ENCODE measurements at regions not wholly inside any gene's neighbourhood (a gene's known extent, or its start where the extent isn't known, plus 50 kb on each side); places are given as distances from the start of the nearest gene placed in this dataset.
"Not testable (repeated sequence)": the region's sequence is repeated elsewhere in the genome, so short reads cannot be mapped to it uniquely, and the experiment has no call there.

- intact Hi-C loops (cut with DNase I), result no loop called here
- 62% methylated on average over 2 of the region's 2 CpGs for WGBS
- no peak overlapping the region for H3K4me3 ChIP-seq (ENCODE audit: low read length)
- H3K4me1 ChIP-seq (ENCODE audit: control insufficient read depth, insufficient read depth, low read length), result no peaks in the 10 kb centered on the region
- ATAC-seq (no peak), DNase-seq (no peak)
- no peak overlapping the region for H3K27ac ChIP-seq (ENCODE audit: low read length)
- no peaks in the 10 kb centered on the region for H3K27me3 ChIP-seq (ENCODE audit: control insufficient read depth, insufficient read depth)
- H3K9me3 ChIP-seq (ENCODE audit: control insufficient read depth, low read length), result no peaks in the 10 kb centered on the region
Measured at GRCh38 chr4:167842487-167842886, 249.8 kb upstream of the ANXA10 start.

DNA sequence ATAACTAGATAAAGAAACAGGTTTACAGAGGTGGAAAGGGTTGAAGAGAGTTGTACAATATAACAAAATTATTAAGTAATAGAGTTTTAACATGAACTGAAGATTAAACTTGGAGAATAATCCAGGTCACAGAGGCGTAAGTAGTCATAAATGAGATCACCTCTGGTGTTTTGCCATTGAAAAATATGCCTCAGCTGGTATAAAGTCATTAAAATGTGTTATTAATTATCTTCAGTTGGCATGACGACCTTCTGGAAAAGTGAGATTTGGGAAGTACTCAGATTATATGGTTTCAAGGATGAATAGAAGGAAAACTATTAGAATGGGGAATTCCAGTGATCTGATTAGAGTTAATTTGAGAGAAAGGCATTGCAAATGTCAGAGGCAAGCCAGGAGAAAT, 237.5 kb upstream of the ANXA10 start:
- 52% methylated on average over 2 of the region's 2 CpGs for WGBS
- DNase-seq (no peak), ATAC-seq (no peak)
- H3K4me1 ChIP-seq (ENCODE audit: control insufficient read depth, insufficient read depth, low read length), result no peaks in the 10 kb centered on the region
- no peak overlapping the region for H3K27ac ChIP-seq (ENCODE audit: low read length)
- H3K4me3 ChIP-seq (ENCODE audit: low read length), result no peak overlapping the region
- H3K27me3 ChIP-seq (ENCODE audit: control insufficient read depth, insufficient read depth), result no peaks in the 10 kb centered on the region
- intact Hi-C loops (cut with DNase I), result no loop called here
- no peaks in the 10 kb centered on the region for H3K9me3 ChIP-seq (ENCODE audit: control insufficient read depth, low read length)

DNA sequence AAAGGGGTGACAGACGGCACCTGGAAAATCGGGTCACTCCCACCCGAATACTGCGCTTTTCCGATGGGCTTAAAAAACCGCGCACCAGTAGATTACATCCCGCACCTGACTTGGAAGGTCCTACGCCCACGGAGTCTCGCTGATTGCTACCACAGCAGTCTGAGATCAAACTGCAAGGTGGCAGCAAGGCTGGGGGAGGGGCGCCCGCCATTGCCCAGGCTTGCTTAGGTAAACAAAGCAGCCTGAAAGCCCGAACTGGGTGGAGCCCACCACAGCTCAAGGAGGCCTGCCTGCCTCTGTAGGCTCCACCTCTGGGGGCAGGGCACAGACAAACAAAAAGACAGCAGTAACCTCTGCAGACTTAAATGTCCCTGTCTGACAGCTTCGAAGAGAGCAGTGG, 234.2 kb upstream of the ANXA10 start:
- H3K9me3 ChIP-seq (ENCODE audit: control insufficient read depth, low read length); intact Hi-C loops (cut with DNase I); ATAC-seq; H3K4me3 ChIP-seq (ENCODE audit: low read length); DNase-seq; H3K27me3 ChIP-seq (ENCODE audit: control insufficient read depth, insufficient read depth); H3K4me1 ChIP-seq (ENCODE audit: control insufficient read depth, insufficient read depth, low read length); H3K27ac ChIP-seq (ENCODE audit: low read length): not testable (repeated sequence)
- 85% methylated on average over 15 of the region's 15 CpGs for WGBS

DNA sequence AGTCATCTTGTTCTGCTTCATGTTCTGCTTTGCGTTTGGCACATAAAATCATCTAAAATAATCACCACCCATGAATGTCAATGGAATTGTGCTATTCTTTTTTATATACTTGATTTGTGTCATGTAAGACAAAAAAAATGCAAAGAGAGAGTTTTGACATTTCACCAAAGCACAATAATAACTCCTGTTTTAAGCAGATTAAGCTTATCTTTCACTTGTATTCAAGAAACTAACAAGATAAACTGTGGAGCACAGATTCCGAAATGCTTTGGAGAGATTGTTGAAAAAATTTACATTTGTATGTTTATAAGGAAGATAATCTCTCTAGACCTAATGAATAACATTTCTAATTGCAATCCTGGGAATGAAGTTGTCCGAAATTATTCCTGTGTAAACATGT, 225.1 kb upstream of the ANXA10 start:
- no peak for ATAC-seq
- Histone ChIP-seq H3K27me3 (ENCODE audit: control insufficient read depth, insufficient read depth) (no peaks in the 10 kb centered on the region), H3K4me3 (ENCODE audit: low read length) (no peak overlapping the region), H3K27ac (ENCODE audit: low read length) (no peak overlapping the region), H3K9me3 (ENCODE audit: control insufficient read depth, low read length) (no peaks in the 10 kb centered on the region), H3K4me1 (ENCODE audit: control insufficient read depth, insufficient read depth, low read length) (no peaks in the 10 kb centered on the region)
- 34% methylated on average over 3 of the region's 3 CpGs for WGBS
- no peak for DNase-seq
- intact Hi-C loops (cut with DNase I), result no loop called here

DNA sequence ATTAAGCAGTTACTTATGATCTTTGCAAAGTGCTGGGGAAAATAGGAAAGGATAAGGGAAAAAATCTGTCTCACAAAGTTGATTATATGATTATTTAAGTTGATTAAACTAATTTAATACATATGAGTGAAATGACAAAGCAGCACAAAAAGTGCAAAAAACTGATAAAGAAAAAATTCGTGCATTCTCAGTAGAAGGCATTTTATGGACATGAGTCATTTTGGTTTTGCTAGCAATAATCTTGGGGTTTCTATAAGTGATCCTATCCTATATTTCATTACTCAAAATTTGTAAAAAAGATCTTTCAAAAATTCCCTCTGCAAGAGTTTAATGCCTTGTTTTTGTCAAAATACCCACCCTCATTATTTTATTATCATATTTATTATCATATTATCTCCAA, 224.2 kb upstream of the ANXA10 start:
- no peak overlapping the region for H3K4me3 ChIP-seq (ENCODE audit: low read length)
- ATAC-seq (no peak), DNase-seq (no peak)
- no peaks in the 10 kb centered on the region for H3K9me3 ChIP-seq (ENCODE audit: control insufficient read depth, low read length)
- intact Hi-C loops (cut with DNase I), result no loop called here
- no peaks in the 10 kb centered on the region for H3K27me3 ChIP-seq (ENCODE audit: control insufficient read depth, insufficient read depth)
- H3K4me1 ChIP-seq (ENCODE audit: control insufficient read depth, insufficient read depth, low read length), result no peaks in the 10 kb centered on the region
- WGBS, result 32% methylated on average over 1 of the region's 1 CpG
- no peak overlapping the region for H3K27ac ChIP-seq (ENCODE audit: low read length)

GRCh38 chr4:167873496-167873895, 218.8 kb upstream of the ANXA10 start:
- no peak for DNase-seq
- H3K9me3 ChIP-seq (ENCODE audit: control insufficient read depth, low read length), result no peaks in the 10 kb centered on the region
- no peak overlapping the region for H3K27ac ChIP-seq (ENCODE audit: low read length)
- ATAC-seq, result no peak
- no peaks in the 10 kb centered on the region for H3K4me1 ChIP-seq (ENCODE audit: control insufficient read depth, insufficient read depth, low read length)
- intact Hi-C loops (cut with DNase I), result no loop called here
- H3K4me3 ChIP-seq (ENCODE audit: low read length), result no peak overlapping the region
- no peaks in the 10 kb centered on the region for H3K27me3 ChIP-seq (ENCODE audit: control insufficient read depth, insufficient read depth)

GRCh38 chr4:167876091-167876490, 216.2 kb upstream of the ANXA10 start:
- H3K4me3 ChIP-seq (ENCODE audit: low read length); H3K27ac ChIP-seq (ENCODE audit: low read length); DNase-seq; H3K27me3 ChIP-seq (ENCODE audit: control insufficient read depth, insufficient read depth); H3K9me3 ChIP-seq (ENCODE audit: control insufficient read depth, low read length); ATAC-seq; H3K4me1 ChIP-seq (ENCODE audit: control insufficient read depth, insufficient read depth, low read length); intact Hi-C loops (cut with DNase I): not testable (repeated sequence)
- 85% methylated on average over 3 of the region's 3 CpGs for WGBS

DNA sequence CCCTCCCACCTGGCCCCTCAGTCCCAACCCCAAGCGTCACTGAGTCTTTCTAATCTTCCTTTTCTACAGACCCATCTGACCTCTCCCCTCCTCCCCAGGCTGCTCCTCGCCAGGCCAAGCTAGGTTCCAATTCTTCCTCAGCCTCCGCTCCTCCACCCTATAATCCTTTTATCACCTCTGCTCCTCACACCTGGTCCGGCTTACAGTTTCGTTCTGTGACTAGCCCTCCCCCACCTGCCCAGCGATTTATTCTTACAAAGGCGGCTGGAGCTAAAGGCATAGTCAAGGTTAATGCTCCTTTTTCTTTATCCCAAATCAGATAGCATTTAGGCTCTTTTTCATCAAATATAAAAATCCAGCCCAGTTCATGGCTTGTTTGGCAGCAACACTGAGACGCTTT, 214.5 kb upstream of the ANXA10 start:
- ATAC-seq; H3K4me3 ChIP-seq (ENCODE audit: low read length); H3K9me3 ChIP-seq (ENCODE audit: control insufficient read depth, low read length); H3K27ac ChIP-seq (ENCODE audit: low read length); H3K27me3 ChIP-seq (ENCODE audit: control insufficient read depth, insufficient read depth); H3K4me1 ChIP-seq (ENCODE audit: control insufficient read depth, insufficient read depth, low read length); DNase-seq; intact Hi-C loops (cut with DNase I): not testable (repeated sequence)
- WGBS, result 74% methylated on average over 8 of the region's 8 CpGs

DNA sequence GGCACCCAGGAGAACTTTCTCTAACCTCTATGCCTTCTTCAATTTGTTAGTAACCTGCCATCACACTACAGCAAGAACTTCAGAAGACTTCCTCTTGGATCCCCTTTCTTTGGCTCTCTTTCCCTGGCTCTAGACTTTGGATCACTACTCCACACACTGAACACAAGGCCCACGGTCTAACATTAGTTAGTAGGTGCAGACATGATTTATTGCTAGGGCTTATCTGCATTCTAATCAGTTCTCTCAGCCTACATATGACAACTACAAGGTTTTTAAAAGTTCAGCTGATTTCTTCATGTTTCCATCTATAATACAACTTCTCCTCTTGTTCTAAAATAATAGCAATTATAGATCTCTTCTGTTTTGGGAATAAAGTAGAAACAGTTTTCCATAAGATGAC, 209.1 kb upstream of the ANXA10 start:
- 24% methylated on average over 1 of the region's 1 CpG for WGBS
- ATAC-seq (no peak), DNase-seq (no peak)
- Histone ChIP-seq H3K27ac (ENCODE audit: low read length) (no peak overlapping the region), H3K27me3 (ENCODE audit: control insufficient read depth, insufficient read depth) (no peaks in the 10 kb centered on the region), H3K9me3 (ENCODE audit: control insufficient read depth, low read length) (no peaks in the 10 kb centered on the region), H3K4me3 (ENCODE audit: low read length) (no peak overlapping the region), H3K4me1 (ENCODE audit: control insufficient read depth, insufficient read depth, low read length) (no peaks in the 10 kb centered on the region)
- intact Hi-C loops (cut with DNase I), result no loop called here

GRCh38 chr4:167885071-167885470, 207.3 kb upstream of the ANXA10 start:
- H3K27me3 ChIP-seq (ENCODE audit: control insufficient read depth, insufficient read depth), result no peaks in the 10 kb centered on the region
- no peak overlapping the region for H3K27ac ChIP-seq (ENCODE audit: low read length)
- no peaks in the 10 kb centered on the region for H3K4me1 ChIP-seq (ENCODE audit: control insufficient read depth, insufficient read depth, low read length)
- no peak for ATAC-seq
- no peak overlapping the region for H3K4me3 ChIP-seq (ENCODE audit: low read length)
- 87% methylated on average over 1 of the region's 1 CpG for WGBS
- intact Hi-C loops (cut with DNase I), result no loop called here
- no peaks in the 10 kb centered on the region for H3K9me3 ChIP-seq (ENCODE audit: control insufficient read depth, low read length)
- no peak for DNase-seq

DNA sequence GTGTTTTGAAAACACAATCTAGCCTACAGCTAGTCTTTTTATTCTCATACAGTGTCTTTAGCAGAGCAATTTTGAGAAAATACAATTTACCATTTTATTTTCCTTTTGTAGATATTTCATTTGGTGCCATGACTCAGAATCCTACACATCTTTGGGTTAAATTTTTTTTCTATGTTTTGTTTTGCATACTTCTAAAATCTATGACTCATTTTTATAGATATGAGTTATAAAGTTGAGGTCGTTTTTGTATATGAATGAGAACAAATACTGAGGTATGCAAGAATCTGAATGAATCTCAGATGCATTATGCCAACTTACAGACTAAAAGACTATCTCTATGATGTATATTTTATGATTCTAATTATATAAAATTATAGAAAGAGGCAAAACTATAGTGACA, 206.5 kb upstream of the ANXA10 start:
- no peaks in the 10 kb centered on the region for H3K27me3 ChIP-seq (ENCODE audit: control insufficient read depth, insufficient read depth)
- H3K9me3 ChIP-seq (ENCODE audit: control insufficient read depth, low read length), result no peaks in the 10 kb centered on the region
- no peaks in the 10 kb centered on the region for H3K4me1 ChIP-seq (ENCODE audit: control insufficient read depth, insufficient read depth, low read length)
- DNase-seq, result no peak
- no peak overlapping the region for H3K27ac ChIP-seq (ENCODE audit: low read length)
- no peak for ATAC-seq
- no peak overlapping the region for H3K4me3 ChIP-seq (ENCODE audit: low read length)
- intact Hi-C loops (cut with DNase I), result no loop called here
- WGBS, result 36% methylated on average over 1 of the region's 1 CpG

GRCh38 chr4:167887726-167888125, 204.6 kb upstream of the ANXA10 start:
- WGBS, result 88% methylated on average over 6 of the region's 6 CpGs
- no peak overlapping the region for H3K27ac ChIP-seq (ENCODE audit: low read length)
- intact Hi-C loops (cut with DNase I), result no loop called here
- H3K4me1 ChIP-seq (ENCODE audit: control insufficient read depth, insufficient read depth, low read length), result no peaks in the 10 kb centered on the region
- no peak for ATAC-seq
- H3K4me3 ChIP-seq (ENCODE audit: low read length), result no peak overlapping the region
- DNase-seq, result no peak
- no peaks in the 10 kb centered on the region for H3K9me3 ChIP-seq (ENCODE audit: control insufficient read depth, low read length)
- no peaks in the 10 kb centered on the region for H3K27me3 ChIP-seq (ENCODE audit: control insufficient read depth, insufficient read depth)

Measured in right cardiac atrium (tissue), 5 donors.